ENCODE measurements at regions not wholly inside any gene's neighbourhood (a gene's known extent, or its start where the extent isn't known, plus 50 kb on each side); places are given as distances from the start of the nearest gene placed in this dataset.

DNA sequence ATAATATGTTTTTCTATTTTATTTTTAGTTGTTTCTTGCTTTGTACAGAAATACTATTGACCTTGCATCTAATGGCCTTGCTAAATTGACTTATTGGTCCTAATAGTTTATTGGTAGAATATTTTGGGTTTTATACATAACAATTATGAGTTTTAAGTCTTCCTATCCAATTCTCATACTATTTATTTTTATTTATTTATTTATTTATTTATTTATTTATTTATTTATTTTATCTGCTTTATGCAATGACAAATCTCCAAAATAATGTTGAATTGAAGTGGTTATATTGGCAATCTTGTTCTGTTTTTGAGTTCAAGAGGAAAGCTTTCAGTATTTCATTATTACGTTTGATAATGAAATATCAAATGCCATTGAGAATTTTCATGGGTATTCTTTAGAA is 488.3 kb downstream of the CDH2 start:
- FAIRE-seq (no peak), DNase-seq (ENCODE audit: insufficient read length, low spot score) (no peak)
- TF ChIP-seq, protein P1, sequence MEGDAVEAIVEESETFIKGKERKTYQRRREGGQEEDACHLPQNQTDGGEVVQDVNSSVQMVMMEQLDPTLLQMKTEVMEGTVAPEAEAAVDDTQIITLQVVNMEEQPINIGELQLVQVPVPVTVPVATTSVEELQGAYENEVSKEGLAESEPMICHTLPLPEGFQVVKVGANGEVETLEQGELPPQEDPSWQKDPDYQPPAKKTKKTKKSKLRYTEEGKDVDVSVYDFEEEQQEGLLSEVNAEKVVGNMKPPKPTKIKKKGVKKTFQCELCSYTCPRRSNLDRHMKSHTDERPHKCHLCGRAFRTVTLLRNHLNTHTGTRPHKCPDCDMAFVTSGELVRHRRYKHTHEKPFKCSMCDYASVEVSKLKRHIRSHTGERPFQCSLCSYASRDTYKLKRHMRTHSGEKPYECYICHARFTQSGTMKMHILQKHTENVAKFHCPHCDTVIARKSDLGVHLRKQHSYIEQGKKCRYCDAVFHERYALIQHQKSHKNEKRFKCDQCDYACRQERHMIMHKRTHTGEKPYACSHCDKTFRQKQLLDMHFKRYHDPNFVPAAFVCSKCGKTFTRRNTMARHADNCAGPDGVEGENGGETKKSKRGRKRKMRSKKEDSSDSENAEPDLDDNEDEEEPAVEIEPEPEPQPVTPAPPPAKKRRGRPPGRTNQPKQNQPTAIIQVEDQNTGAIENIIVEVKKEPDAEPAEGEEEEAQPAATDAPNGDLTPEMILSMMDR (IDR thresholded peaks at IDR 0.05; ENCODE audit: insufficient read depth, missing control alignments) = no peak

DNA sequence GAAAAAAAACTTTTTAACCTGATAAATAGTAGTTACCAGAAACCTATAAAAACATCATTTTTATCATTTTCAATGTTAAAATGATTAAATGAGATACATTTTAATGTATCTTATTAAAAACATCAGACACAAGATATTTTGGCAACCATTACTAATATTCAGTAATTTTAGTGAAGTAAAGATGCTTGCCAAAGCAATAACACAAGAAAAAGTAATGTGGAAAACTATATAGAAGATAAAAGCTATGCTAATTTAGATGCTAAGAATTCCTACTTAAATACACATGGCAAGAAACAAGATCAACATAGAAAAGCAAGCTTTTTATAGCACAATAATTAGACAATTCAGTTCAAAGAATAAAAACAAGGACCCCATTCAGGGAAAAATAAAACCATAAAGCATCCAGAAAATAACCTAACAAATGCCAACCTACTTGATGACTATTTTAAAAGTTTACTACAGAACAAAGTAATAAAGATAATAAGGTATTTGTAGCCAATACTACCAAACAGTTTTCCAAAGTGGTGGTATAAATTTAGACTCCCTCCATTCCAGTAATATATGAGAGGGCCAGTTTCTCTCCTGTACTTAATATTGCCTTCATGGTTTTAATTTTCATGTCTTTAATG is 489.5 kb downstream of the CDH2 start:
- DNase-seq (ENCODE audit: insufficient read length, low spot score) (no peak), FAIRE-seq (no peak)
- TF ChIP-seq, protein P1 (IDR thresholded peaks at IDR 0.05; ENCODE audit: insufficient read depth, missing control alignments) = no peak

DNA sequence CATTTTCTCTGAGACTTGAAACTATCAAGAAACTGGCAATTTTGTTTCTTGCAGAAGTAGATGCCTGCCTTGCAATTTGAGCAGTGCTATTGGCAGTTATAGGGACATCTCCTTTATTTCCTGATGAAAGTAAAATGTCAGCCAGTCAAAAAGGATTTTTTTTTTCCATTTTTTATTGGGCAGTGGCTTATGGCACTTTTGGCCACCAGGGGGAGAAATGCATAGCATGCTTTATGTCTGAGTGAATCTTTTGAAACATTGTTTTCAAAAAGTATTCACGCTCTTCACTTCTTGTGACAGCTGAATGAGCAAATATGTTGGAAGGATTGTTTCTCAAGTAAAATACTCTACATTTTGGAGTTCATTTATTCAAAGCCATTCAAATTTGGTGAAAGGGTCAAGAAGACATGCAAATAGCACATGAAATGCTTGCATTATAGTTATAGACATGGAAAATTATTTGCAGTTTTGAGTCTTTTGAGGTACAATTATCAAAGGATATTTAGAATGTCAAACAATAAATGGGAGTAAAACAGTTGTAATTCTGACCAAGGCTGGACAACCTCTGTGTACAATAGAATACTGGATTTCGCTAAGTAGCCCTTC is 491.0 kb downstream of the CDH2 start:
- DNase-seq (ENCODE audit: insufficient read length, low spot score) (no peak), FAIRE-seq (peak; percentile 68)
- TF ChIP-seq, protein P1 (IDR thresholded peaks at IDR 0.05; ENCODE audit: insufficient read depth, missing control alignments) = peak; percentile 61

DNA sequence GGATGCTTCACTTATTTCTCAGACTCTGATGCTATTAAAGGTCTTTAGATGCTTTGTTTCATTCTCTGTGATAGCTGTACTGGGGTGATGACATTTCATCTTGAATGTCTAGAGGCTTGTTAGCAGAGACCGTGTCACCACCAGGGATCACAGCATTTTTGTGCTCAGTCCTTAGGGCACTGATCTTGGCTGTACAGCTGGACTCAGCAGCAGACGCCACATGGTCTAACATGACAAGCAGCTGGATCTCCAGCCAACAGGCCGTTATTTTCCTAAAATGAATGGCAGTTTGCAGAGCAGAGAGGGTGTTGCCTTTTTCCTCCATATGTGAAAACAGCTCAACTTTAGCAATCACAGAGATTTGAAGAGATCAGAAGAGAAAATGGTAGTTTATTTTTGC is 491.8 kb downstream of the CDH2 start:
- TF ChIP-seq, protein P1 (IDR thresholded peaks at IDR 0.05; ENCODE audit: insufficient read depth, missing control alignments) = no peak
- FAIRE-seq = no peak
- no peak for DNase-seq (ENCODE audit: insufficient read length, low spot score)

DNA sequence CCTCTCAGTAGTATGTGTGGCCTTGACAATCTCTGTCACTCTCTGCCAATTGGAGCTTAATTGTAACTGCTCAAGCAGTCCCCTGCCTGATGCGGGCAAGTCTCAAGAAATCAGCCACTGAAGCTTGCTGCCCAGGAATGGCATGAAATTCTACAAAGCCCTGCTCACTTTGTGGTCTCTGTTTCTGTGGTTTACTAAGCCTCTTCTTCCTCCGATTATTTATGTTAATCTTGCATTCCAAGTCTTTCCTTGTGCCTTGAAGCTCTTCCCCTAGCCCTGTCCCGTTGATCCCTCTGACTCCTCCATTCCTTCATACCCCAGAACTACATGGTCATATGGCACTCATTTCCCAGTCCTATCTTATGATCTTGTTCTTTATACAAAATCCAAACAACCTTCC is 489.3 kb upstream of the CHST9 start:
- FAIRE-seq (no peak), DNase-seq (ENCODE audit: insufficient read length, low spot score) (no peak)
- TF ChIP-seq, protein P1 (IDR thresholded peaks at IDR 0.05; ENCODE audit: insufficient read depth, missing control alignments) = no peak

DNA sequence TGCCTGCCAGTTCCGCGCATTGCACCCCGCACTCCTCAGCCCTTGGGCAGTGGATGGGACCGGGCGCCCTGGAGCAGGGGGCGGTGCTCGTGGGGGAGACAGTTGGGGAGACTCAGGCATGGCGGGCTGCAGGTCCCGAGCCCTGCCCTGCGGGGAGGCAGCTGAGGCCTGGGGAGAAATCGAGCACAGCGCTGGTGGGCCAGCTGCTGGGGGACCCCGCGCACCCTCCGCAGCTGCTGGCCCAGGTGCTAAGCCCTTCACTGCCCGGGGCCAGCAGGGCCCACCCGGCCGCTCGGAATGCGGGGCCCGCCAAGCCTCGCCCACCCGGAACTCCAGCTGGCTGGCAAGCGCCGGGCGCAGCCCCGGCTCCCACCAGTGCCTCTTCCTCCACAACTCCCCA is 488.8 kb upstream of the CHST9 start:
- no peak for FAIRE-seq
- no peak for DNase-seq (ENCODE audit: insufficient read length, low spot score)
- TF ChIP-seq, protein P1 (IDR thresholded peaks at IDR 0.05; ENCODE audit: insufficient read depth, missing control alignments) = no peak

DNA sequence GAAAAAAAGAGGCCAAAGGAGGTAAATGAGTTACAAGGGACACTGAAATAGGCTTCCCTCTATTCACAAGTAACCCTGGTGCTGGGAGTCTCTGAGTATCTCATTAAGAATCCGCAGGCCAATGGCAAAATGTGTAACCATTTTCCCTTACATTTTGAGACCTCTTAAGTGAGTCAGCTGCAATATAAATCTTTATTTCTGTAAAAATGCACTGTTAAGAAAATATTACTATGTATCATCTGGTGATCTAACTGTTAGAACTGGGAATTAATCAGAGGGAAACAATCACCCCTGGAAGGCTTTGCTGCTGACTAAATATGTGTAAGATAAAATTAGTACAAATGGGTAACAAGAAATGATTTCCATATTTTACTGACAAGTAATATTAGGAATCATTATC is 483.1 kb upstream of the CHST9 start:
- FAIRE-seq = no peak
- TF ChIP-seq, protein P1 (IDR thresholded peaks at IDR 0.05; ENCODE audit: insufficient read depth, missing control alignments) = no peak

More for the DNA sequence above, 483.1 kb upstream of the CHST9 start:
- no peak for DNase-seq (ENCODE audit: insufficient read length, low spot score)
